K562 (cell line): ENCODE measurements at regions not wholly inside any gene's neighbourhood (a gene's known extent, or its start where the extent isn't known, plus 50 kb on each side); places are given as distances from the start of the nearest gene placed in this dataset.
A peak's percentile ranks its signal among the peaks of the same experiment; 100 is the strongest.

Source experiments
- ARNT ChIP-seq, 2 experiments: fragments of 450-650 bp; IDR thresholded peaks; 2 replicates each; pipeline ENCODE4 v1.6.1; 2016; ENCODE audit warnings: mild to moderate bottlenecking in 1 of 2
- BRD9 ChIP-seq: fragments of 450-650 bp; IDR thresholded peaks from 2 replicates; pipeline ENCODE4 v1.6.1; 2018; ENCODE audit warnings: low read depth; ENCODE audit not compliant: partially characterized antibody
- CHD2 ChIP-seq: IDR thresholded peaks from 2 replicates; pipeline ENCODE4 v1.6.1; 2011; ENCODE audit warnings: low read depth, low read length
- CTCFL ChIP-seq: IDR thresholded peaks from 2 replicates; pipeline ENCODE4 v1.6.1; 2011; ENCODE audit warnings: borderline replicate concordance, low read depth, mild to moderate bottlenecking, moderate library complexity, low read length; ENCODE audit not compliant: insufficient read depth, poor library complexity, severe bottlenecking
- CXXC5 ChIP-seq: fragments of 250-450 bp; sonication (Bioruptor Pico); IDR thresholded peaks from 2 replicates; pipeline ENCODE4 v1.8.0; 2022; ENCODE audit warnings: inconsistent platforms, mild to moderate bottlenecking, moderate library complexity
- DNMT1 ChIP-seq: fragments of 450-650 bp; IDR thresholded peaks from 2 replicates; pipeline ENCODE4 v1.6.1; 2016; ENCODE audit warnings: antibody characterized with exemption, mild to moderate bottlenecking
- HDGF ChIP-seq: fragments of 450-650 bp; IDR thresholded peaks from 2 replicates; pipeline ENCODE4 v1.6.1; 2016
- ID3 ChIP-seq, 2 experiments: fragments of 250-450 bp in 1 of 2; fragments of 450-650 bp in 1 of 2; sonication (Bioruptor Pico) in 1 of 2; IDR thresholded peaks; 2 replicates each; pipeline versions ENCODE4 v1.6.1 to v1.8.0; 2016 to 2021; ENCODE audit warnings: mild to moderate bottlenecking in 2 of 2, moderate library complexity in 2 of 2, missing compliant biosample characterization in 1 of 2, missing genetic modification characterization in 1 of 2
- IRF2 ChIP-seq: sonication (generic); formaldehyde crosslinking; IDR thresholded peaks from 2 replicates; pipeline ENCODE4 v1.8.1; 2022; ENCODE audit warnings: mild to moderate bottlenecking, missing genetic modification reagents
- MXI1 ChIP-seq: IDR thresholded peaks from 2 replicates; pipeline ENCODE4 v1.6.1; 2011; ENCODE audit warnings: low read depth, mild to moderate bottlenecking, improper control_type of control experiment, low read length
- PPARD ChIP-seq: fragments of 250-450 bp; sonication (Bioruptor Pico); IDR thresholded peaks from 2 replicates; pipeline ENCODE4 v1.8.0; 2022; ENCODE audit warnings: inconsistent platforms, mild to moderate bottlenecking, moderate library complexity
- PRPF4 ChIP-seq: fragments of 200-400 bp; formaldehyde crosslinking; IDR thresholded peaks from one replicate; pipeline ENCODE4 v1.6.1; 2017; ENCODE audit warnings: low read length, low read depth, mild to moderate bottlenecking; ENCODE audit not compliant: insufficient read depth, poor library complexity, severe bottlenecking
- SMAD3 ChIP-seq: fragments of 450-650 bp; formaldehyde crosslinking; conservative IDR thresholded peaks from 2 replicates; pipeline ENCODE4 v1.4.0; 2020; ENCODE audit warnings: mild to moderate bottlenecking
- SMC3 ChIP-seq: conservative IDR thresholded peaks from 2 replicates; pipeline ENCODE4 v1.6.1; 2011; ENCODE audit warnings: low read depth, low read length, improper control_type of control experiment; ENCODE audit not compliant: insufficient read depth
- SP1 ChIP-seq: sonication (generic); formaldehyde crosslinking; IDR thresholded peaks from 2 replicates; pipeline ENCODE4 v1.8.1; 2022; ENCODE audit warnings: mild to moderate bottlenecking, missing genetic modification reagents
- TFE3 ChIP-seq: fragments of 450-650 bp; formaldehyde crosslinking; IDR thresholded peaks from 2 replicates; pipeline ENCODE4 v1.4.0; 2020; ENCODE audit warnings: mild to moderate bottlenecking, mixed read lengths
- TSC22D4 ChIP-seq: fragments of 450-650 bp; IDR thresholded peaks from 2 replicates; pipeline ENCODE4 v1.6.1; 2016; ENCODE audit warnings: missing genetic modification characterization, missing biosample characterization, control low read depth
- WHSC1 ChIP-seq: IDR thresholded peaks from one replicate; pipeline ENCODE4 v1.6.1; 2012; ENCODE audit warnings: low read length, control low read depth, inconsistent platforms
- ZNF121 ChIP-seq: sonication (generic); formaldehyde crosslinking; conservative IDR thresholded peaks from 2 replicates; pipeline ENCODE4 v1.8.0; 2022; ENCODE audit warnings: missing genetic modification reagents
- ZNF197 ChIP-seq: fragments of 200-800 bp; sonication (Bioruptor generic); IDR thresholded peaks from 2 replicates; pipeline ENCODE4 v1.6.1; 2016; ENCODE audit warnings: low read depth, missing genetic modification characterization, missing compliant biosample characterization
- ZNF217 ChIP-seq: sonication (generic); formaldehyde crosslinking; IDR thresholded peaks from 2 replicates; pipeline ENCODE4 v1.8.0; 2022; ENCODE audit warnings: mild to moderate bottlenecking, missing genetic modification reagents
- ZNF324 ChIP-seq: fragments of 250-450 bp; sonication (Bioruptor Pico); IDR thresholded peaks from 2 replicates; pipeline ENCODE4 v1.4.0; 2020; ENCODE audit warnings: mild to moderate bottlenecking
- ZNF398 ChIP-seq: fragments of 250-450 bp; sonication (Bioruptor Pico); IDR thresholded peaks from 2 replicates; pipeline ENCODE4 v1.8.0; 2021; ENCODE audit warnings: moderate library complexity, mild to moderate bottlenecking, inconsistent platforms
- ZSCAN29 ChIP-seq: fragments of 450-650 bp; IDR thresholded peaks from 2 replicates; pipeline ENCODE4 v1.6.1; 2017

- TF ChIP-seq SP1 (CRISPR knock-in tag) (peak; percentile 93), ID3 (CRISPR knock-in tag; IDR thresholded peaks at IDR 0.05) (0 out of 2 replicates have a peak, but pooled peaks have one; percentile 31), ID3 (tag; IDR thresholded peaks at IDR 0.05) (no peak), IRF2 (no peak), TSC22D4 (no peak), PRPF4 (peak; percentile 68), CXXC5 (CRISPR knock-in tag) (peak; percentile 99), BRD9 (peak; percentile 85), WHSC1 (no peak), CHD2 (no peak), ZNF398 (CRISPR knock-in tag) (no peak), PPARD (CRISPR knock-in tag) (no peak), ZNF324 (CRISPR knock-in tag) (no peak), ZNF197 (peak; percentile 85; the same call in 1 of the 2 replicates), ZSCAN29 (no peak), ZNF121 (CRISPR knock-in tag) (no peak), HDGF (peak; percentile 100), TFE3 (CRISPR knock-in tag) (peak; percentile 16; the same call in 1 of the 2 replicates), SMC3 (no peak), DNMT1 (0 out of 2 replicates have a peak, but pooled peaks have one; percentile 84), CTCFL (no peak), SMAD3 (CRISPR knock-in tag) (peak; percentile 72), ZNF217 (CRISPR knock-in tag) (no peak), MXI1 (no peak), ARNT (IDR thresholded peaks at IDR 0.05) (peak; percentile 65 to 93; a peak in 3 of 4 replicates)
Observed at GRCh38 chr1:212558693-212559480, 49.7 kb upstream of the ATF3 start (continued).
